Heart left ventricle (tissue), 13 donors: ENCODE measurements at regions not wholly inside any gene's neighbourhood (a gene's known extent, or its start where the extent isn't known, plus 50 kb on each side); places are given as distances from the start of the nearest gene placed in this dataset.

Experiments used
- CTCF ChIP-seq, 12 donors: fragments of 200-600 bp; sonication (generic) in 4 of 12; IDR thresholded peaks; one replicate each; pipeline versions ENCODE4 v1.5.0 to v1.8.0; 2018 to 2022; ENCODE audit warnings: antibody characterized with exemption in 12 of 12, mild to moderate bottlenecking in 5 of 12
- POLR2A ChIP-seq, 2 donors: fragments of 450-650 bp; IDR thresholded peaks; one replicate each; pipeline ENCODE4 v1.6.1; 2017; ENCODE audit warnings: antibody characterized with exemption in 2 of 2, mild to moderate bottlenecking in 2 of 2, moderate library complexity in 2 of 2
- donor health status: ischemic (EF 13 %, LVEDD 7.1; RV severe dilation, severe dysfunction).
- donor health status: DM: no; HTN: yes; CAD: no.
- donor health status: DM: no; HTN: no; CAD: no.
- donor health status: ischemic (EF 25% LVEDD 6.9; RV normal size, moderate dysfunction).
- donor health status: ischemic (EF 25% LVEDD 5.7; RV mildly dilated, moderate dysfunction).
- donor health status: ischemic (EF 35%, LVEDD 5.7; RV mildly dilated, moderate dysfunction).
- donor health status: nonischemic (EF 11% LVEDD 7.7; RV severe dilation, severe dysfunction).
- donor health status: DM: yes; HTN: yes; CAD: no.
- donor health status: PGD.
- donor health status: ischemic (EF 29% LVEDD 5.4; RV normal size, mild dysfunction).
- donor health status: nonischemic (EF 23%, LVEDD 6.1; RV moderate dilation, normal function).

GRCh38 chr9:84615544-84615943, 54.0 kb upstream of the NTRK2 start:
- TF ChIP-seq CTCF (IDR thresholded peaks at IDR 0.05) (no peak), POLR2A (IDR thresholded peaks at IDR 0.05) (no peak)
